H9 (cell line): ENCODE measurements at regions not wholly inside any gene's neighbourhood (a gene's known extent, or its start where the extent isn't known, plus 50 kb on each side); places are given as distances from the start of the nearest gene placed in this dataset.

Experiments used
- DNase-seq: peaks from one replicate; pipeline ENCODE4 v3.0.0-alpha.2; 2017
- H2AFZ ChIP-seq: one replicate; pipeline ENCODE4 v1.6.1; 2013; ENCODE audit warnings: mild to moderate bottlenecking, low read length, control low read depth, moderate library complexity
- H2AK5ac ChIP-seq: 2 replicates; pipeline ENCODE4 v1.6.1; 2013; ENCODE audit warnings: low read length, control low read depth, mixed read lengths; ENCODE audit not compliant: insufficient read length
- H2BK120ac ChIP-seq: one replicate; pipeline ENCODE4 v1.6.1; 2013; ENCODE audit warnings: low read depth, mild to moderate bottlenecking, low read length, control low read depth, inconsistent platforms; ENCODE audit not compliant: poor library complexity, severe bottlenecking
- H2BK12ac ChIP-seq: 2 replicates; pipeline ENCODE4 v1.6.1; 2013; ENCODE audit warnings: low read length, control low read depth, mixed read lengths, low read depth; ENCODE audit not compliant: insufficient read length
- H2BK15ac ChIP-seq: 2 replicates; pipeline ENCODE4 v1.6.1; 2013; ENCODE audit warnings: low read depth, low read length, control low read depth
- H2BK20ac ChIP-seq: one replicate; pipeline ENCODE4 v1.6.1; 2013; ENCODE audit warnings: low read depth, mild to moderate bottlenecking, low read length, control low read depth, inconsistent platforms; ENCODE audit not compliant: poor library complexity, severe bottlenecking
- H2BK5ac ChIP-seq: 2 replicates; pipeline ENCODE4 v1.6.1; 2013; ENCODE audit warnings: low read length, control low read depth, mixed read lengths; ENCODE audit not compliant: insufficient read length
- H3K14ac ChIP-seq: 2 replicates; pipeline ENCODE4 v1.6.1; 2013; ENCODE audit warnings: low read length, control low read depth; ENCODE audit not compliant: insufficient read depth
- H3K18ac ChIP-seq: 2 replicates; pipeline ENCODE4 v1.6.1; 2013; ENCODE audit warnings: low read depth, mild to moderate bottlenecking, mixed read lengths, low read length, control low read depth; ENCODE audit not compliant: insufficient read length
- H3K23ac ChIP-seq: 2 replicates; pipeline ENCODE4 v1.6.1; 2013; ENCODE audit warnings: low read length, control low read depth, mixed read lengths, low read depth; ENCODE audit not compliant: insufficient read length
- H3K23me2 ChIP-seq: 2 replicates; pipeline ENCODE4 v1.6.1; 2013; ENCODE audit warnings: low read depth, mild to moderate bottlenecking, mixed read lengths, low read length, control low read depth; ENCODE audit not compliant: insufficient read length, poor library complexity, severe bottlenecking
- H3K27ac ChIP-seq: 2 replicates; pipeline ENCODE4 v1.5.1; 2013; ENCODE audit warnings: low read length, control low read depth, mixed read lengths, low read depth; ENCODE audit not compliant: insufficient read length
- H3K27me3 ChIP-seq: 2 replicates; pipeline ENCODE4 v1.6.1; 2013; ENCODE audit warnings: low read length, control low read depth, inconsistent platforms; ENCODE audit not compliant: insufficient read depth
- H3K4ac ChIP-seq: 2 replicates; pipeline ENCODE4 v1.6.1; 2013; ENCODE audit warnings: low read depth, mild to moderate bottlenecking, control low read depth, inconsistent platforms, low read length, moderate library complexity
- H3K4me1 ChIP-seq: 2 replicates; pipeline ENCODE4 v1.6.1; 2013; ENCODE audit warnings: low read length, control low read depth, inconsistent platforms; ENCODE audit not compliant: insufficient read depth
- H3K4me2 ChIP-seq: 2 replicates; pipeline ENCODE4 v1.6.1; 2013; ENCODE audit warnings: low read length, control low read depth, mixed read lengths; ENCODE audit not compliant: insufficient read length, insufficient read depth
- H3K56ac ChIP-seq: 2 replicates; pipeline ENCODE4 v1.6.1; 2013; ENCODE audit warnings: low read depth, mild to moderate bottlenecking, mixed read lengths, low read length, control low read depth; ENCODE audit not compliant: insufficient read length
- H3K79me1 ChIP-seq: 2 replicates; pipeline ENCODE4 v1.6.1; 2013; ENCODE audit warnings: low read depth, mild to moderate bottlenecking, moderate library complexity, low read length, control low read depth, inconsistent platforms; ENCODE audit not compliant: insufficient read depth, poor library complexity, severe bottlenecking
- H3K79me2 ChIP-seq: 2 replicates; pipeline ENCODE4 v1.6.1; 2013; ENCODE audit warnings: low read length, control low read depth, inconsistent platforms; ENCODE audit not compliant: insufficient read depth
- H3K9ac ChIP-seq: 2 replicates; pipeline ENCODE4 v1.6.1; 2013; ENCODE audit warnings: low read length, control low read depth, mixed read lengths; ENCODE audit not compliant: insufficient read length; ENCODE audit errors: extremely low read depth
- H3K9me3 ChIP-seq: one replicate; pipeline ENCODE4 v1.6.1; 2013; ENCODE audit warnings: low read depth, low read length, inconsistent platforms; ENCODE audit not compliant: control insufficient read depth
- H3T11ph ChIP-seq: one replicate; pipeline ENCODE4 v1.6.1; 2013; ENCODE audit warnings: mild to moderate bottlenecking, low read length, control low read depth, inconsistent platforms
- H4K20me1 ChIP-seq: one replicate; pipeline ENCODE4 v1.6.1; 2013; ENCODE audit not compliant: control insufficient read depth, insufficient read length, insufficient read depth
- H4K5ac ChIP-seq: 2 replicates; pipeline ENCODE4 v1.6.1; 2013; ENCODE audit warnings: low read depth, mild to moderate bottlenecking, mixed read lengths, low read length, control low read depth; ENCODE audit not compliant: insufficient read length
- H4K8ac ChIP-seq: replicated peaks from 2 replicates; pipeline ENCODE4 v1.6.1; 2013; ENCODE audit warnings: low read length, control low read depth, mixed read lengths, low read depth; ENCODE audit not compliant: insufficient read length
- H4K91ac ChIP-seq: 2 replicates; pipeline ENCODE4 v1.6.1; 2013; ENCODE audit warnings: low read depth, mild to moderate bottlenecking, moderate library complexity, mixed read lengths, low read length, control low read depth; ENCODE audit not compliant: insufficient read length
- H3K27ac Mint-ChIP-seq, 3 experiments: 2 replicates in 2 of 3; 3 replicates in 1 of 3; pipeline ENCODE4 v1.8.0; 2020 to 2021; ENCODE audit warnings: mixed read lengths in 3 of 3, mild to moderate bottlenecking in 1 of 3, moderate library complexity in 1 of 3
- H3K27me3 Mint-ChIP-seq: 2 replicates; pipeline ENCODE4 v1.8.0; 2021; ENCODE audit warnings: low read depth, mild to moderate bottlenecking, moderate library complexity, mixed read lengths
- H3K36me3 Mint-ChIP-seq, 3 experiments: 2 replicates in 2 of 3; 3 replicates in 1 of 3; pipeline ENCODE4 v1.8.0; 2020 to 2021; ENCODE audit warnings: low read depth in 3 of 3, mixed read lengths in 3 of 3; ENCODE audit not compliant: insufficient read depth in 1 of 3
- H3K4me1 Mint-ChIP-seq, 2 experiments: 2 replicates each; pipeline ENCODE4 v1.8.0; 2020; ENCODE audit warnings: mixed read lengths in 2 of 2
- H3K4me3 Mint-ChIP-seq, 2 experiments: 2 replicates in 1 of 2; 3 replicates in 1 of 2; pipeline ENCODE4 v1.8.0; 2020 to 2021; ENCODE audit warnings: mild to moderate bottlenecking in 2 of 2, mixed read lengths in 2 of 2, moderate library complexity in 1 of 2
- H3K9me3 Mint-ChIP-seq, 2 experiments: 2 replicates in 1 of 2; 3 replicates in 1 of 2; pipeline ENCODE4 v1.8.0; 2020; ENCODE audit warnings: mild to moderate bottlenecking in 2 of 2, mixed read lengths in 2 of 2, moderate library complexity in 1 of 2
- WGBS: extraction: QIAGEN DNeasy Blood & Tissue Kit; methylation state at CpG from one replicate; pipeline ENCODE4 v1.1.7; 2013; ENCODE audit warnings: missing lambda C conversion rate, low lambda C conversion rate, mixed read lengths; ENCODE audit not compliant: insufficient read length; ENCODE audit errors: extremely low coverage; 5-methylcytosine and 5-hydroxymethylcytosine counted together
- TF ChIP-seq, protein P1 (sequence below): fragments of 200-600 bp; sonication (generic); conservative IDR thresholded peaks from 3 replicates; pipeline ENCODE4 v1.8.0; 2021; ENCODE audit warnings: antibody characterized with exemption, mild to moderate bottlenecking

DNA sequence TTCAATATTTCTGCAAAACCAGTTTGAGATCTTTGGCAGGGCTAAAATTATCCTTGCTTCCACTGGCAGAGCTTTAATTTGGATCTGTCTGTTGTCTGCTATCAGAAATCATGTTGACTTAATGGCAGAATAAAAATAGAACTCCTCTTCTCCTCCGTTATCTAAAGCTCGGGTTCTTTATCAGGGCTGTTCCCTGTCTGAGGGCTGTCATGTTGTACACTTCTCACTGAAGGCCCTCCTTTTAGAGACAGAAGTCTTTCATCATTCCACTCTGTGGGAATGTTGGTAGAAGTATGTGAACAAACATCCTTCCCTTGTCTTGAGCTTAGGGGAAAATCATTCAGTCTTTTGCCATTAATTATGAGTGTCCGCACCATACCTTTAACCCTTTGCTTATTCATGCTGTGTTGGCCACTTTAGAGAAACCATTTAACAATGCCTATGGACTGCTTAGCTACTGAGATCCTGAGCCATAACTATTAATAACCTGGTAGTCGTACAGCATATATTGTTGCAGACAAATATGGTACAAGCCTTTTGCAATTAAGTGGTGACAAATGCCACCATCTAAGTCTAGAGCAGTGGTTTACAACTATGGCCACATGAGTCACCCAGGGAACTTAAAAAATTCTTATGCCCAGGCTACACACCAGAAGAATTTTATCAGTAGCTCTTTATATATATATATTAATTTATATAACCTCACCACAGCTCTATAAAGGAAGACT, 226.0 kb upstream of the TPM1 start:
- H3K27ac Mint-ChIP-seq, result no peak overlapping the region
- H3K4me3 Mint-ChIP-seq, result no peak overlapping the region
- TF ChIP-seq, protein P1, sequence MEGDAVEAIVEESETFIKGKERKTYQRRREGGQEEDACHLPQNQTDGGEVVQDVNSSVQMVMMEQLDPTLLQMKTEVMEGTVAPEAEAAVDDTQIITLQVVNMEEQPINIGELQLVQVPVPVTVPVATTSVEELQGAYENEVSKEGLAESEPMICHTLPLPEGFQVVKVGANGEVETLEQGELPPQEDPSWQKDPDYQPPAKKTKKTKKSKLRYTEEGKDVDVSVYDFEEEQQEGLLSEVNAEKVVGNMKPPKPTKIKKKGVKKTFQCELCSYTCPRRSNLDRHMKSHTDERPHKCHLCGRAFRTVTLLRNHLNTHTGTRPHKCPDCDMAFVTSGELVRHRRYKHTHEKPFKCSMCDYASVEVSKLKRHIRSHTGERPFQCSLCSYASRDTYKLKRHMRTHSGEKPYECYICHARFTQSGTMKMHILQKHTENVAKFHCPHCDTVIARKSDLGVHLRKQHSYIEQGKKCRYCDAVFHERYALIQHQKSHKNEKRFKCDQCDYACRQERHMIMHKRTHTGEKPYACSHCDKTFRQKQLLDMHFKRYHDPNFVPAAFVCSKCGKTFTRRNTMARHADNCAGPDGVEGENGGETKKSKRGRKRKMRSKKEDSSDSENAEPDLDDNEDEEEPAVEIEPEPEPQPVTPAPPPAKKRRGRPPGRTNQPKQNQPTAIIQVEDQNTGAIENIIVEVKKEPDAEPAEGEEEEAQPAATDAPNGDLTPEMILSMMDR, result no peak
- Histone ChIP-seq H3K9ac (no peak overlapping the region), H3K56ac (no peak overlapping the region), H2BK120ac (no peak overlapping the region), H3K18ac (no peak overlapping the region), H3K27me3 (no peaks in the 10 kb centered on the region), H3K4me2 (no peak overlapping the region), H3T11ph (no peak overlapping the region), H4K8ac (no peak overlapping the region), H4K91ac (no peak overlapping the region), H3K4ac (no peak overlapping the region), H2AK5ac (no peak overlapping the region), H2AFZ (no peak overlapping the region), H2BK5ac (no peak overlapping the region), H3K79me1 (no peaks in the 10 kb centered on the region), H2BK15ac (no peak overlapping the region), H3K9me3 (no peaks in the 10 kb centered on the region), H3K23ac (no peak overlapping the region), H3K79me2 (no peaks in the 10 kb centered on the region), H4K5ac (no peak overlapping the region), H3K27ac (no peak overlapping the region), H2BK20ac (no peak overlapping the region), H3K4me1 (no peaks in the 10 kb centered on the region), H4K20me1 (no peaks in the 10 kb centered on the region), H2BK12ac (no peak overlapping the region), H3K23me2 (no peaks in the 10 kb centered on the region), H3K14ac (no peak overlapping the region)
- H3K27me3 Mint-ChIP-seq, result no peaks in the 10 kb centered on the region
- WGBS, result no CpG with 5 or more reads among the region's 4 CpGs
- DNase-seq, result no peak
- peaks cover 8 to 16% of the 10 kb centered on the region in 2 experiments for H3K4me1 Mint-ChIP-seq
- H3K9me3 Mint-ChIP-seq, result no peaks in the 10 kb centered on the region
- H3K36me3 Mint-ChIP-seq, result no peaks in the 10 kb centered on the region; a peak in 1 of 7 replicates
